Astrocyte (in vitro differentiated cells and primary cell): ENCODE measurements at regions not wholly inside any gene's neighbourhood (a gene's known extent, or its start where the extent isn't known, plus 50 kb on each side); places are given as distances from the start of the nearest gene placed in this dataset.

Source experiments
- DNase-seq: peaks from one replicate; pipeline ENCODE4 v3.0.0-alpha.2; 2010; ENCODE audit warnings: low read depth
- FAIRE-seq: peaks from 2 replicates; lab custom pipeline; 2011; peaks lifted over from hg19 to GRCh38; lab: Jason Lieb, UNC
- H2AFZ ChIP-seq: 2 replicates; pipeline ENCODE4 v1.6.0; 2012; ENCODE audit warnings: low read depth, low read length, inconsistent platforms
- H3K27ac ChIP-seq: 2 replicates; pipeline ENCODE4 v1.5.1; 2011; ENCODE audit warnings: low read depth, low read length, inconsistent platforms
- H3K27me3 ChIP-seq: 2 replicates; pipeline ENCODE4 v1.6.0; 2011; ENCODE audit warnings: low read length, inconsistent platforms; ENCODE audit not compliant: insufficient read depth
- H3K36me3 ChIP-seq: 2 replicates; pipeline ENCODE4 v1.5.1; 2011; ENCODE audit warnings: low read length, inconsistent platforms; ENCODE audit not compliant: insufficient read depth
- H3K4me1 ChIP-seq: 2 replicates; pipeline ENCODE4 v1.5.1; 2011; ENCODE audit warnings: low read length, inconsistent platforms; ENCODE audit not compliant: insufficient read depth
- H3K4me2 ChIP-seq: 2 replicates; pipeline ENCODE4 v1.6.0; 2012; ENCODE audit warnings: low read length, inconsistent platforms
- H3K4me3 ChIP-seq: 2 replicates; pipeline ENCODE4 v1.5.1; 2011; ENCODE audit warnings: low read depth, mild to moderate bottlenecking, low read length, inconsistent platforms; ENCODE audit not compliant: insufficient read depth
- H3K79me2 ChIP-seq: 2 replicates; pipeline ENCODE4 v1.6.0; 2012; ENCODE audit warnings: mild to moderate bottlenecking, low read length, inconsistent platforms; ENCODE audit not compliant: insufficient read depth
- H3K9ac ChIP-seq: 2 replicates; pipeline ENCODE4 v1.6.0; 2012; ENCODE audit warnings: mild to moderate bottlenecking, low read length, inconsistent platforms
- H3K9me3 ChIP-seq: 2 replicates; pipeline ENCODE4 v1.5.1; 2012; ENCODE audit warnings: low read depth, mild to moderate bottlenecking, low read length, inconsistent platforms; ENCODE audit not compliant: insufficient read depth
- H4K20me1 ChIP-seq: 2 replicates; pipeline ENCODE4 v1.6.0; 2012; ENCODE audit warnings: low read length, inconsistent platforms; ENCODE audit not compliant: insufficient read depth
- H3K27ac Mint-ChIP-seq: one replicate; pipeline ENCODE4 v1.8.0; 2021; ENCODE audit warnings: mild to moderate bottlenecking, mixed read lengths; ENCODE audit not compliant: unreplicated experiment
- H3K27me3 Mint-ChIP-seq: one replicate; pipeline ENCODE4 v1.8.0; 2021; ENCODE audit warnings: low read depth, mixed read lengths; ENCODE audit not compliant: unreplicated experiment
- H3K36me3 Mint-ChIP-seq: one replicate; pipeline ENCODE4 v1.8.0; 2021; ENCODE audit warnings: low read depth, mixed read lengths; ENCODE audit not compliant: unreplicated experiment
- H3K4me1 Mint-ChIP-seq: one replicate; pipeline ENCODE4 v1.8.0; 2021; ENCODE audit warnings: low read depth, mixed read lengths; ENCODE audit not compliant: unreplicated experiment
- H3K4me3 Mint-ChIP-seq: one replicate; pipeline ENCODE4 v1.8.0; 2021; ENCODE audit warnings: mild to moderate bottlenecking, moderate library complexity, mixed read lengths; ENCODE audit not compliant: unreplicated experiment
- H3K9me3 Mint-ChIP-seq: one replicate; pipeline ENCODE4 v1.8.0; 2021; ENCODE audit warnings: mild to moderate bottlenecking, mixed read lengths; ENCODE audit not compliant: unreplicated experiment
- CTCF ChIP-seq: IDR thresholded peaks from 2 replicates; pipeline ENCODE4 v1.5.1; 2011; ENCODE audit warnings: low read depth, mild to moderate bottlenecking, inconsistent platforms, low read length, moderate library complexity; ENCODE audit not compliant: insufficient read depth
- EZH2 ChIP-seq: IDR thresholded peaks from 2 replicates; pipeline ENCODE4 v1.6.1; 2012; ENCODE audit warnings: mild to moderate bottlenecking, low read length, inconsistent platforms; ENCODE audit not compliant: insufficient read depth

- Histone ChIP-seq H3K36me3 (no peaks in the 10 kb centered on the region), H3K4me3 (no peak overlapping the region), H3K27me3 (no peaks in the 10 kb centered on the region), H3K79me2 (no peaks in the 10 kb centered on the region), H2AFZ (no peak overlapping the region), H3K9me3 (no peaks in the 10 kb centered on the region), H3K4me1 (no peaks in the 10 kb centered on the region), H3K4me2 (no peak overlapping the region), H3K27ac (no peak overlapping the region), H4K20me1 (no peaks in the 10 kb centered on the region), H3K9ac (no peak overlapping the region)
- Mint-ChIP-seq H3K27me3 (no peaks in the 10 kb centered on the region), H3K27ac (no peak overlapping the region), H3K4me3 (no peak overlapping the region), H3K4me1 (no peaks in the 10 kb centered on the region), H3K36me3 (peaks cover 2% of the 10 kb centered on the region), H3K9me3 (peaks cover 17% of the 10 kb centered on the region)
- DNase-seq (no peak), FAIRE-seq (no peak)
- TF ChIP-seq CTCF (no peak), EZH2 (no peak)
Measured at GRCh38 chr5:162637481-162637880, 569.9 kb downstream of the GABRG2 start.

- Mint-ChIP-seq H3K4me3 (no peak overlapping the region), H3K27me3 (no peaks in the 10 kb centered on the region), H3K27ac (no peak overlapping the region), H3K9me3 (peaks cover 7% of the 10 kb centered on the region), H3K4me1 (no peaks in the 10 kb centered on the region), H3K36me3 (no peaks in the 10 kb centered on the region)
- Histone ChIP-seq H3K4me3 (no peak overlapping the region), H3K79me2 (no peaks in the 10 kb centered on the region), H3K36me3 (no peaks in the 10 kb centered on the region), H3K9me3 (no peaks in the 10 kb centered on the region), H3K27ac (no peak overlapping the region), H3K4me2 (no peak overlapping the region), H3K9ac (no peak overlapping the region), H3K27me3 (no peaks in the 10 kb centered on the region), H2AFZ (no peak overlapping the region), H3K4me1 (no peaks in the 10 kb centered on the region), H4K20me1 (no peaks in the 10 kb centered on the region)
- FAIRE-seq (no peak), DNase-seq (no peak)
- TF ChIP-seq CTCF (no peak), EZH2 (no peak)
Measured at GRCh38 chr5:162638849-162639248, 571.3 kb downstream of the GABRG2 start.

GRCh38 chr5:162641142-162641813 lies 573.7 kb downstream of the GABRG2 start:
- Histone ChIP-seq H3K27me3 (no peaks in the 10 kb centered on the region), H3K79me2 (no peaks in the 10 kb centered on the region), H3K4me2 (no peak overlapping the region), H3K4me3 (no peak overlapping the region), H3K4me1 (no peaks in the 10 kb centered on the region), H3K27ac (no peak overlapping the region), H2AFZ (no peak overlapping the region), H4K20me1 (no peaks in the 10 kb centered on the region), H3K9me3 (no peaks in the 10 kb centered on the region), H3K9ac (no peak overlapping the region), H3K36me3 (no peaks in the 10 kb centered on the region)
- H3K36me3 Mint-ChIP-seq = no peaks in the 10 kb centered on the region
- H3K4me1 Mint-ChIP-seq = no peaks in the 10 kb centered on the region
- no peaks in the 10 kb centered on the region for H3K27me3 Mint-ChIP-seq
- DNase-seq (no peak), FAIRE-seq (no peak)
- no peak overlapping the region for H3K4me3 Mint-ChIP-seq
- no peak for TF ChIP-seq EZH2
- TF ChIP-seq CTCF = no peak
- no peak overlapping the region for H3K27ac Mint-ChIP-seq
- no peaks in the 10 kb centered on the region for H3K9me3 Mint-ChIP-seq
